ENCODE measurements at regions not wholly inside any gene's neighbourhood (a gene's known extent, or its start where the extent isn't known, plus 50 kb on each side); places are given as distances from the start of the nearest gene placed in this dataset.

GRCh38 chr2:212921711-212922110, 229.7 kb downstream of the IKZF2 start:
- intact Hi-C loops (cut with DNase I; ENCODE audit: low total_unique reads) = no loop called here
- no peaks in the 10 kb centered on the region for H3K4me1 ChIP-seq
- H3K27ac ChIP-seq = no peak overlapping the region
- H3K27me3 ChIP-seq (replicated peaks in 1 of 7) = no peaks in the 10 kb centered on the region
- H3K4me3 ChIP-seq = no peak overlapping the region
- no peak for DNase-seq
- H3K9me3 ChIP-seq = peaks cover 0 to 10% (median 2%) of the 10 kb centered on the region in 8 donors
- H3K36me3 ChIP-seq = no peaks in the 10 kb centered on the region
- TF ChIP-seq POLR2AphosphoS5 (IDR thresholded peaks at IDR 0.05) = no peak
- TF ChIP-seq CTCF (IDR thresholded peaks at IDR 0.05 in 8 of 11, conservative IDR thresholded peaks at IDR 0.05 in 3 of 11) = no peak
- TF ChIP-seq POLR2A (IDR thresholded peaks at IDR 0.05) = no peak

GRCh38 chr2:212921061-212921460, 230.4 kb downstream of the IKZF2 start:
- WGBS, 5 donors = 69 to 82% (median 78%) methylated on average over 3 of the region's 3 CpGs
- peaks cover 0 to 10% (median 2%) of the 10 kb centered on the region in 8 donors for H3K9me3 ChIP-seq
- no peak overlapping the region for H3K27ac ChIP-seq
- H3K4me3 ChIP-seq = no peak overlapping the region
- no peak for DNase-seq
- no peaks in the 10 kb centered on the region for H3K27me3 ChIP-seq (replicated peaks in 1 of 7)
- no peaks in the 10 kb centered on the region for H3K4me1 ChIP-seq
- intact Hi-C loops (cut with DNase I; ENCODE audit: low total_unique reads) = no loop called here
- TF ChIP-seq POLR2A (IDR thresholded peaks at IDR 0.05) (no peak), CTCF (IDR thresholded peaks at IDR 0.05 in 8 of 11, conservative IDR thresholded peaks at IDR 0.05 in 3 of 11) (no peak), POLR2AphosphoS5 (IDR thresholded peaks at IDR 0.05) (no peak)
- no peaks in the 10 kb centered on the region for H3K36me3 ChIP-seq

GRCh38 chr2:212919238-212919637, 232.2 kb downstream of the IKZF2 start:
- H3K4me3 ChIP-seq = no peak overlapping the region
- no peak overlapping the region for H3K27ac ChIP-seq
- no peaks in the 10 kb centered on the region for H3K27me3 ChIP-seq (replicated peaks in 1 of 7)
- intact Hi-C loops (cut with DNase I; ENCODE audit: low total_unique reads) = no loop called here
- no peaks in the 10 kb centered on the region for H3K9me3 ChIP-seq
- TF ChIP-seq POLR2A (IDR thresholded peaks at IDR 0.05) (no peak), POLR2AphosphoS5 (IDR thresholded peaks at IDR 0.05) (no peak)
- H3K4me1 ChIP-seq = no peaks in the 10 kb centered on the region
- 72 to 91% (median 87%) methylated on average over 2 of the region's 2 CpGs for WGBS, 5 donors
- DNase-seq = no peak
- no peaks in the 10 kb centered on the region for H3K36me3 ChIP-seq

- Histone ChIP-seq H3K9me3 (no peaks in the 10 kb centered on the region), H3K27me3 (replicated peaks in 1 of 7) (no peaks in the 10 kb centered on the region), H3K4me1 (no peaks in the 10 kb centered on the region), H3K4me3 (no peak overlapping the region), H3K36me3 (no peaks in the 10 kb centered on the region), H3K27ac (no peak overlapping the region)
- intact Hi-C loops (cut with DNase I; ENCODE audit: low total_unique reads) = no loop called here
- DNase-seq = no peak
- TF ChIP-seq POLR2A (IDR thresholded peaks at IDR 0.05) = no peak
- no peak for TF ChIP-seq CTCF (IDR thresholded peaks at IDR 0.05 in 8 of 11, conservative IDR thresholded peaks at IDR 0.05 in 3 of 11)
- TF ChIP-seq POLR2AphosphoS5 (IDR thresholded peaks at IDR 0.05) = no peak
Measured at GRCh38 chr2:212918336-212918735, 233.1 kb downstream of the IKZF2 start.

- Histone ChIP-seq H3K36me3 (no peaks in the 10 kb centered on the region), H3K27ac (no peak overlapping the region), H3K4me3 (no peak overlapping the region), H3K9me3 (no peaks in the 10 kb centered on the region), H3K27me3 (replicated peaks in 1 of 7) (no peaks in the 10 kb centered on the region), H3K4me1 (no peaks in the 10 kb centered on the region)
- WGBS, 5 donors = 79 to 86% (median 84%) methylated on average over 4 of the region's 4 CpGs
- intact Hi-C loops (cut with DNase I; ENCODE audit: low total_unique reads) = no loop called here
- TF ChIP-seq CTCF (IDR thresholded peaks at IDR 0.05 in 8 of 11, conservative IDR thresholded peaks at IDR 0.05 in 3 of 11) = no peak
- no peak for TF ChIP-seq POLR2A (IDR thresholded peaks at IDR 0.05)
- no peak for TF ChIP-seq POLR2AphosphoS5 (IDR thresholded peaks at IDR 0.05)
- DNase-seq = no peak
Measured at GRCh38 chr2:212915121-212915782, 236.2 kb downstream of the IKZF2 start.

Data from spleen (tissue), 11 donors.